Right lung (tissue), 2 donors: ENCODE measurements at regions not wholly inside any gene's neighbourhood (a gene's known extent, or its start where the extent isn't known, plus 50 kb on each side); places are given as distances from the start of the nearest gene placed in this dataset.

Experiments
- DNase-seq, 2 donors: peaks; one replicate each; pipeline ENCODE4 v3.0.0-alpha.2; 2013

GRCh38 chr6:148653138-148653776 lies 93.6 kb upstream of the UST start:
- no peak for DNase-seq

- DNase-seq, result no peak
These were observed 89.8 kb upstream of the UST start for GRCh38 chr6:148657048-148657447.

- DNase-seq, result no peak
These were observed 88.0 kb upstream of the UST start for GRCh38 chr6:148658681-148659430.

GRCh38 chr6:148667395-148667794 lies 79.4 kb upstream of the UST start:
- no peak for DNase-seq

- no peak for DNase-seq
These were observed 75.7 kb upstream of the UST start for GRCh38 chr6:148671085-148671484.

GRCh38 chr6:148671952-148672351 lies 74.9 kb upstream of the UST start:
- no peak for DNase-seq

- no peak for DNase-seq
These were observed 72.5 kb upstream of the UST start for GRCh38 chr6:148674306-148674705.

GRCh38 chr6:148677594-148678476 lies 69.0 kb upstream of the UST start:
- DNase-seq, result no peak

- no peak for DNase-seq
These were observed 68.1 kb upstream of the UST start for GRCh38 chr6:148678682-148679081.

GRCh38 chr6:148681666-148682065 lies 65.2 kb upstream of the UST start:
- no peak for DNase-seq

GRCh38 chr6:148682252-148682651 lies 64.6 kb upstream of the UST start:
- no peak for DNase-seq

- no peak for DNase-seq
These were observed 63.8 kb upstream of the UST start for GRCh38 chr6:148682990-148683389.

GRCh38 chr6:148689168-148689567 lies 57.7 kb upstream of the UST start:
- DNase-seq, result no peak

GRCh38 chr6:148693882-148694484 lies 52.8 kb upstream of the UST start:
- DNase-seq, result no peak
